LNCaP clone FGC (cell line): ENCODE measurements at regions not wholly inside any gene's neighbourhood (a gene's known extent, or its start where the extent isn't known, plus 50 kb on each side); places are given as distances from the start of the nearest gene placed in this dataset.
"Not testable (repeated sequence)": the region's sequence is repeated elsewhere in the genome, so short reads cannot be mapped to it uniquely, and the experiment has no call there.

Experiments
- DNase-seq: peaks from one replicate; pipeline ENCODE4 v3.0.0-alpha.2; 2011; ENCODE audit warnings: low read depth
- H3K4me3 ChIP-seq: 2 replicates; pipeline ENCODE4 v1.5.1; 2011; ENCODE audit warnings: mild to moderate bottlenecking, low read depth, low read length, control low read depth
- CTCF ChIP-seq: IDR thresholded peaks from 2 replicates; pipeline ENCODE4 v1.5.1; 2012; ENCODE audit warnings: mild to moderate bottlenecking; ENCODE audit not compliant: control insufficient read depth, insufficient read depth; ENCODE audit errors: extremely low read depth

GRCh38 chr5:24163091-24163490 lies 481.7 kb downstream of the CDH10 start:
- no peak for TF ChIP-seq CTCF
- no peak for DNase-seq
- no peak overlapping the region for H3K4me3 ChIP-seq

GRCh38 chr5:24167806-24168205 lies 477.0 kb downstream of the CDH10 start:
- H3K4me3 ChIP-seq: no peak overlapping the region
- DNase-seq: no peak
- TF ChIP-seq CTCF: no peak

- no peak for DNase-seq
- H3K4me3 ChIP-seq: no peak overlapping the region
- no peak for TF ChIP-seq CTCF
Measured at GRCh38 chr5:24170026-24170425, 474.8 kb downstream of the CDH10 start.

- not testable (repeated sequence) for DNase-seq, H3K4me3 ChIP-seq
Measured at GRCh38 chr5:24170930-24171329, 473.8 kb downstream of the CDH10 start.

GRCh38 chr5:24177821-24178220 lies 467.0 kb downstream of the CDH10 start:
- TF ChIP-seq CTCF: no peak
- no peak for DNase-seq
- no peak overlapping the region for H3K4me3 ChIP-seq

GRCh38 chr5:24183981-24184380 lies 460.8 kb downstream of the CDH10 start:
- no peak overlapping the region for H3K4me3 ChIP-seq
- no peak for TF ChIP-seq CTCF
- DNase-seq: no peak

GRCh38 chr5:24188216-24188925 lies 456.4 kb downstream of the CDH10 start:
- TF ChIP-seq CTCF: no peak
- no peak for DNase-seq
- H3K4me3 ChIP-seq: no peak overlapping the region
